GM21576 (cell line): ENCODE measurements at regions not wholly inside any gene's neighbourhood (a gene's known extent, or its start where the extent isn't known, plus 50 kb on each side); places are given as distances from the start of the nearest gene placed in this dataset.

Experiments
- ATAC-seq: cut with Tn5 transposase; IDR thresholded peaks from one replicate; pipeline ENCODE4 v1.9.1; 2021; ENCODE audit warnings: mild to moderate bottlenecking, moderate library complexity; ENCODE audit not compliant: unreplicated experiment

- ATAC-seq: no peak
Observed at GRCh38 chr15:97840501-97840900, 120.0 kb upstream of the ARRDC4 start.

DNA sequence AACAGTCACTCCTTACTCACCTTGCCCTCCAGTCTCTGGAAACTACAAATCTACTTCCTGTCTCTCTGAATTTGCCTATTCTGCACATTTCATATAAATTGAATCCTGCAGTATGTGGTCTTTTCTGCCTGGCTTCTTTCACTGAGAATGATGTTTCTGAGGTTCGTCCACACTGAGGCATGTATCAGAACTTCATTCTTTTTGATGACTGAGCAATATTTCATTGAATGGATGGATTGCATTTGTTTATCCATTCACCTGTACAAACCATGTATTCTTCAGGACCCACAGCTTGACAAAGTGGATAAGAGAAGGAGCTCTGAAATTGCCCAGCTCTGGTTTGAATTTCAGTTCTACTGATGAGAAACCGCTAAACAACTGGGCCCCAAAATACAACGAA lies 118.9 kb upstream of the ARRDC4 start:
- no peak for ATAC-seq

GRCh38 chr15:97849183-97849582 lies 111.3 kb upstream of the ARRDC4 start:
- no peak for ATAC-seq

DNA sequence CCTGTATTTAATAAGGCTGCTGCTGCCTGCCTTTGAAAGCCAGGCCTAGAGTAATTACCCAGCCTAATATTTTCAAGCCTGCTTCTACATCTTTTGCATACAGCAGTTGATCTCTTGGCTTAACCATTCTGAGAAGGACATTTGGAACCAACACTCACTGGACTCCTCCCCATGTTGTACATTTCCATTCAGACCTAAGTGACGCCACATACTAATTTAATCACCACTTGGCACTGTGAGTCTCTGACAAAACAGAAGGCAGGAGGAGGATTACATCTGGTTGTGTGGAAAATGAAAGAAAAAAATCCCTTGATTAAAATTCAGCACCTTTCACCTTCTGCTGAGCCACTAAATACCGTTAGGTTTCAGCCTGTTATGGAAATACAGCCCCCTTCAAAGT lies 102.2 kb upstream of the ARRDC4 start:
- ATAC-seq: no peak

- ATAC-seq: no peak
Observed at GRCh38 chr15:97861529-97862260, 98.8 kb upstream of the ARRDC4 start.

DNA sequence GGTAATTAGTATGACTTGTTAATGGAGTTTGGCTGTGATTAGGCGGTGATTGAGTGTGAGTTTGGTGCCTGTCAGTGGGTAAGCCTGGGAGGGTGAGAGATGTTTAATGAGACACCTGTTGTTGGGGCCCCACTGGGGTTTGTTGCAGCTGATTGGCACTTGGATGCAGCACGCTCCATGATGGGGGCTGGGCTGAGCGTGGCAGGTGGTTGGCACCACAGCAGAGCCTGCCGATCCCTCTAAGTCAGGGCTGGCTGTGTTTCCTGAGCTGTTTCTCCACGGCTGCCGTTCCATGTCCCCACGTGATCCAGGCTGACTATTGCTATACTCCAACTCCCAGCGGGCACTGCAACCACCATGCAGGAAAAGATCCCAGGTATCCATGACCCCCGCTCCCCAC lies 93.5 kb upstream of the ARRDC4 start:
- no peak for ATAC-seq

DNA sequence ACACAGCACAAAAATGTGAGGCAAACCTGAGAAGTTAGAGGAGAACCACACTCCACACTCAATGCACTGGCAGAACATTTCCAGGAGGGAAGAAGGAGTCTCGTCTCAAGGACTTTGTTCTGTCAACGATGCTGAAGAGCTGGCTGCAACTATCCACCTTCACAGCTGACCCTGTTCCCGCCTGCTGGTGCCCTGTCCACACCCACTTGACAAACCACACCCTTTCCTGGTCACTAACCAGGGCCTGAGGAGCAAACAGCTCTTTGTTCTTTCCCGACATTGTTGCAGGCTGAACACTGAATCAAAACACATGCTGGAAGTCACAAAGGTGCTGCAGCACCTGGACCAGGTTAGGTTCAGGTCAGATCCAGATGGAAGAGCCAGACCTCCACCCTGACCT lies 92.6 kb upstream of the ARRDC4 start:
- ATAC-seq: no peak

- no peak for ATAC-seq
Observed at GRCh38 chr15:97868981-97869380, 91.5 kb upstream of the ARRDC4 start.

GRCh38 chr15:97870771-97871170 lies 89.7 kb upstream of the ARRDC4 start:
- ATAC-seq: no peak

DNA sequence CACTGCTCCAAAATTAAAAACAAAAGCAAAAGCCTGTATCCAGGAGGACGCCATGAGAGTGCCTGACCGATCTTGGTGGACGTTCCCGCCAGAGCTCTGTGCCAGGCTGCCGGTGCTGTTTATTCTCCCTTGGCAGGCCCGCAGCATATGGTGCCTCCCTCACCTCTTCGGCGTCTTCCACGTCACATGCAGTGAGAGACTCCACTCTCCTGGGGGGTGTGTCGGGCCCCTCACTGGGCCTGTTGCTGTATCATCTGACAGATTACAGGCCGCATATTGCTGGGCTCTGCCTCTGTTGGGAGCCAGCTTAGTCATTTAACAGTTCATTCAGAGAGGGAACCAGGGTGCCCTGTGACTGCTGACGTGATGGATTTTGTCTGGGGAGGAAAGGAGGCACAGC lies 86.4 kb upstream of the ARRDC4 start:
- no peak for ATAC-seq

DNA sequence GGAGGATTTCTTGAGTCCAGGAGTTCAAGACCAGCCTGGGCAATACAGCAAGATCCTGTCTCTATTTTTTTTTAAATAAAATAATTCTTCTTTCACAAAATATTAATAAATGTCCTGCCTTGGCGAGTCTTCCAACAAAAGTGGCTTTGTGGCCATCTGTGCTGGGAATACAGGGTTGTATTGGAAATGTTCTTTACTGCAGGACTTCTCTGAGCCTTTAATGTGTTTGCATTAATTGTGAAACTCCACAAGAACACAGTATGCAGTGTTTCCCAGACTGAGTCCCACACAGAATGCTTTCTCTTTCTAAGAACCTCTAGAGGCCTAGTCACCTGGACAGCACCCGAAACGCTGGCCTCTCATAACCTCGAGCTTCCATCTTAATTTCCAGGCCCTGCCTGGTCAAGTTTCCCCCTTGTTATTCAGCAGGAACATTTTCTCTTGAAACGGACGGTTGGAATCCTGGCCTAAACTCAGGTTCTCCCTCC lies 85.4 kb upstream of the ARRDC4 start:
- ATAC-seq: no peak

DNA sequence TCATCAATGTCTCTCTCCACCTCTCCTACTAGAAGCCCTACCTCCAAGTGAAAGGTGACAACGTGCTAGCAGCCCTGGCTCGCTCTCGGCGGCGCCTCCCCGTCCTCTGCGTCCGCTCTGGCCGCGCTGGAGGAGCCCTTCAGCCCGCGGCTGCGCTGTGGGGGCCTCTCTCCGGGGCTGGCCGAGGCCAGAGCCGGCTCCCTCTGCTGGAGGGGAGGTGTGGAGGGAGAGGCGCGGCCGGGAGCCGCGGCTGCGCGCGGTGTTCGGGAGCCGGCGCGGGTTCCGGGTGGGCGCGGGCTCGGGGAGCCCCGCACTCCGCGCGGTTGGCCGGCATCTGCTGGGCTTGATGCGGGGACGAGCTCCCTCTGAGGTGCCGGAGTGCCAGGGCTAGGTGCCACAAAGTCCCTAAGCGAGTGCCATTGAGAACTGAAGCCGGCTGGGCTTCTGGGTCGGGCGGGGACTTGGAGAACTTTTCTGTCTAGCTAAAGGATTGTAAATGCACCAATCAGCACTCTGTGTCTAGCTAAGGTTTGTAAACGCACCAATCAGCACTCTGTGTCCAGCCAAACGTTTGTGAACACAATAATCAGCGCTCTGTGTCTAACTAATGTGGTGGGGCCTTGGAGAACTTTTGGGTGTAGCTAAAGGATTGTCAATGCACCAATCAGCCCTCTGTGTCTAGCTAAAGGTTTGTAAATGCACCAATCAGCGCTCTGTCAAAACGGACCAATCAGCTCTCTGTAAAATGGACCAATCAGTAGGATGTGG lies 84.8 kb upstream of the ARRDC4 start:
- ATAC-seq: no peak

GRCh38 chr15:97876281-97876675 lies 84.2 kb upstream of the ARRDC4 start:
- no peak for ATAC-seq

DNA sequence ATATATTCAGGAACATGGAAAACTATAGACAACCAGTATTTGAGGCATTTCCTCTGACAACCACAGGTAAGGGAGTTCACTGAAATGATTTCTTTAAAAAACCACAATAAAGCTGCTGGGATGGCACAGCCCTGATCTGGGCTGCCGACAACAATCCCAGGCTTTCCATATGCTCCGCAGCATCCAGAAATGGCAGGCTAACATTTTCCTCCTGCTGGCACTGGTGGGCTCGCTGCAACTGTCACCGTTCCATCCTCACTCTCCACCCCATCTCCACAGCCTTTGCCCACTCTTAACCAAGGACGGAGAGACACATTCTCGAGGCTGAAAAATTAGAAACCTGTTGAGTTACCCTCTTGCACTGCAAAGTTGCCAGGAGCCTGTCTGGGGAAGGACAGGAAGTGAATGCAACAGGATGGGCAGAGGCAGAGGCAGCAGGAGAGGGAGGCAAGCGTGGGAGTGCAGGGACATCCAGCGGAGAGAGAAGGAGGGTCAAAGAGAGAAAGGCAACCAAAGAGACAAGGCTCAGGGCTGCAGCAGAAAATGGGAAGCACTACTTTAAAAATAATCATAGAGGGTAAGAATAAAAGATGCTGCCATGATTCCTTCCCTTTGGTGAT lies 79.0 kb upstream of the ARRDC4 start:
- no peak for ATAC-seq

- ATAC-seq: no peak
Observed at GRCh38 chr15:97884513-97885131, 75.9 kb upstream of the ARRDC4 start.

- no peak for ATAC-seq
Observed at GRCh38 chr15:97890307-97890706, 70.2 kb upstream of the ARRDC4 start.

DNA sequence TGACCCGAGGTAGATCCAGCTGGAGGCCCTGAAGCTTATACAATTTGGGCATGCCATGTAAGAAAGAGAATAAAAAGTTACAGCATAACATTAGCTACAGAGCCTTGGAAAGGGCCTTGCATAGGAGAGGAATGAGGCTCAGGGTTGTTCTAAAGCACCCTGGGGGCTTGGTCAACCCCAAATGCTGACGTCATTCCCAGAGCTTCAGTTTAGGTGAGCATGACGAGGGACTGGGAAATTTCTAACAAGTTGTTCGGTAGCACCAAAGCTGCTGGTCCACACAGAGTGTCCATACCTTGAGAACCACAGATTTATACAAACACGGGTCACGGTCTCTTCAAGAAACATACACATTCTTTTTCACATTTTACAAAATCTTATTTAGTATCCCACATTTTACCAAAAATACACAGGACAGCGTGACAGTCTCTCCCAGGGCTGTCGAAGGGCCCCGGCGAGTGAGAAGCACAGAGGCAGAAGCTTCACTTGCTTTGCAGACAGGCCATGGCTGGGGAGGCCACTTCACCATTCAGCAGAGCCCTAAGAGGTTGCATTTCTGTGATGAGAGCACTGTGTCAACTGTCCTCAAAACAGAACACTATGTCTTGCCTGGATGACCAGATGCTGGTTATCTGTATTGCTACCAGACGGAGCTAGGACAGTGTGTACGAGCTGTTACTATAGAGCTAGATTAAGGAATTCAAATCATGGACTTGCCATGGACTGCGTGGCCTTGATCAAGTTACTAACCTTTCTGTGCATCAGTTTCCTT lies 68.2 kb upstream of the ARRDC4 start:
- ATAC-seq: no peak

- ATAC-seq: no peak
Observed at GRCh38 chr15:97893967-97894366, 66.5 kb upstream of the ARRDC4 start.

DNA sequence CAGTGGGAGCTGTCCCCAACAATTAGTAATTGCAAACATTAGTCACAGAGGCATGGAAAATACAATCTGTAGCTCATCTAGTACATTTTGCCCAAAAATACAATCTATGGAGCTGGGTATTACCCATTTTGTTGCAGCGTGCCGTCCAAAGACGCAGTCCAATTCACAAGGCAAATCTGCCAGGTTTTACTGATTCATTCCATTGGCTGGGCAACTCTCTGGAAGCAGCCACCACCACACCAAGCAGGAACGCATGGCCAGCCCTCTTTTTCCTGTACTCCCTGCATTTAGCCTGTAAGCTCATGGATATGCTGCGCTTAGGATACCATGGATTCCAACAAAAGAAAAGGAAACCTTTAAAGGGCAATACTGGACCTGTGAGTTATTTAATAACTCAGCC lies 60.5 kb upstream of the ARRDC4 start:
- ATAC-seq: no peak

DNA sequence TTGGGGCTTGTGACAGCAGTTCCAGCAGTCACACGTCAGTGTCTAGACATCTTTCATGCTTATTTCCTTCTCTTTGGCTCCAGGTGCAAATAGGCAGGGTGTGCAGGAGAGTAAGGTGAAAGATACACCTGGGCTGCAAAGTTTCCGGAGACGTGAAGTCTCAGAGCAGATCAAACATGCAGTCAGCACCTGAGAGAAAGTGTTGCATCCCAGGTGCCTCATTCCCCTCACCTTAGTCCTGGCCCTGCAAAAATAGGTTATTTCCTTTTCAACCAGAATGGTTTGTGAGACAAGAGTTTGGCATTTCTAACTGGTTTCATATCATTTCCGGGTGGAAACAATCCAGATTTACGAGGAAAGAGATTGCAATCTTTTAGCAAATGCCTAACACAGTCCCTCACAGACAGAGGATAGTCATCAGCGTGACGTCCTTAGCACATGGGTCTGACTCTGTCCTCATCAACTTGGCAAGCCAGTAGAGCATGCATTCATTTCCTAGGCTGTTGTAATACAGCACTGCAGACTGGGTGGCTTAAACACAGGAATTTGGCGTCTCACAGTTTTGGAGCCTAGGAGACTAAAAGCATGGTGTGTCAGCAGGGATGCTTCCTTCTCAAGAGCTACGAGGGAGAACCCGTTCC lies 58.2 kb upstream of the ARRDC4 start:
- no peak for ATAC-seq
